ENCODE measurements at regions not wholly inside any gene's neighbourhood (a gene's known extent, or its start where the extent isn't known, plus 50 kb on each side); places are given as distances from the start of the nearest gene placed in this dataset.

DNA sequence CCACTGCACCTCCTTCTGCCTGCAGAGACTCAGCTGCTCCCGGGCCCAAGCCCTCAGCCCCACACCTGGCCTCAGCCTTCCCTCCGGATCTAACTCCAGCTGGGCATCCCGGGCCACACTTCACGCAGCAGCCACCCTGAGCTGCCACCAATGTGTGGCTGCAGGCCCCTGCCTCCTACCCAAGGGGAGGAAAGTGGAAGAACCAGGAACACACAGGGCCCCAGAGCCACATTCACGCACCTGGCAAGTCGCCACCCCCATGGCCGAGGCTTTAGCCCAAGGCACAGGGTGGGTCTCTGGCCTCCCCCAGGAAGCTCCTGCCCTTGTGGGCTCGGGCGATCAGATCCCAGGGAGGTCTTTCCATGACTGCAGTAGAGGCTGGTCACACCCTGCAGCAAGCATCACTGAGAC lies 345.6 kb downstream of the CTTN start:
- TF ChIP-seq, protein P1, sequence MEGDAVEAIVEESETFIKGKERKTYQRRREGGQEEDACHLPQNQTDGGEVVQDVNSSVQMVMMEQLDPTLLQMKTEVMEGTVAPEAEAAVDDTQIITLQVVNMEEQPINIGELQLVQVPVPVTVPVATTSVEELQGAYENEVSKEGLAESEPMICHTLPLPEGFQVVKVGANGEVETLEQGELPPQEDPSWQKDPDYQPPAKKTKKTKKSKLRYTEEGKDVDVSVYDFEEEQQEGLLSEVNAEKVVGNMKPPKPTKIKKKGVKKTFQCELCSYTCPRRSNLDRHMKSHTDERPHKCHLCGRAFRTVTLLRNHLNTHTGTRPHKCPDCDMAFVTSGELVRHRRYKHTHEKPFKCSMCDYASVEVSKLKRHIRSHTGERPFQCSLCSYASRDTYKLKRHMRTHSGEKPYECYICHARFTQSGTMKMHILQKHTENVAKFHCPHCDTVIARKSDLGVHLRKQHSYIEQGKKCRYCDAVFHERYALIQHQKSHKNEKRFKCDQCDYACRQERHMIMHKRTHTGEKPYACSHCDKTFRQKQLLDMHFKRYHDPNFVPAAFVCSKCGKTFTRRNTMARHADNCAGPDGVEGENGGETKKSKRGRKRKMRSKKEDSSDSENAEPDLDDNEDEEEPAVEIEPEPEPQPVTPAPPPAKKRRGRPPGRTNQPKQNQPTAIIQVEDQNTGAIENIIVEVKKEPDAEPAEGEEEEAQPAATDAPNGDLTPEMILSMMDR (conservative IDR thresholded peaks at IDR 0.05; ENCODE audit: low read depth, low read length): no peak
- no peak for TF ChIP-seq EZH2 (IDR thresholded peaks at IDR 0.05; ENCODE audit: borderline replicate concordance, low read depth, low read length, poor library complexity, severe bottlenecking)

Measured in A673 (cell line).